ENCODE measurements at regions not wholly inside any gene's neighbourhood (a gene's known extent, or its start where the extent isn't known, plus 50 kb on each side); places are given as distances from the start of the nearest gene placed in this dataset.

DNA sequence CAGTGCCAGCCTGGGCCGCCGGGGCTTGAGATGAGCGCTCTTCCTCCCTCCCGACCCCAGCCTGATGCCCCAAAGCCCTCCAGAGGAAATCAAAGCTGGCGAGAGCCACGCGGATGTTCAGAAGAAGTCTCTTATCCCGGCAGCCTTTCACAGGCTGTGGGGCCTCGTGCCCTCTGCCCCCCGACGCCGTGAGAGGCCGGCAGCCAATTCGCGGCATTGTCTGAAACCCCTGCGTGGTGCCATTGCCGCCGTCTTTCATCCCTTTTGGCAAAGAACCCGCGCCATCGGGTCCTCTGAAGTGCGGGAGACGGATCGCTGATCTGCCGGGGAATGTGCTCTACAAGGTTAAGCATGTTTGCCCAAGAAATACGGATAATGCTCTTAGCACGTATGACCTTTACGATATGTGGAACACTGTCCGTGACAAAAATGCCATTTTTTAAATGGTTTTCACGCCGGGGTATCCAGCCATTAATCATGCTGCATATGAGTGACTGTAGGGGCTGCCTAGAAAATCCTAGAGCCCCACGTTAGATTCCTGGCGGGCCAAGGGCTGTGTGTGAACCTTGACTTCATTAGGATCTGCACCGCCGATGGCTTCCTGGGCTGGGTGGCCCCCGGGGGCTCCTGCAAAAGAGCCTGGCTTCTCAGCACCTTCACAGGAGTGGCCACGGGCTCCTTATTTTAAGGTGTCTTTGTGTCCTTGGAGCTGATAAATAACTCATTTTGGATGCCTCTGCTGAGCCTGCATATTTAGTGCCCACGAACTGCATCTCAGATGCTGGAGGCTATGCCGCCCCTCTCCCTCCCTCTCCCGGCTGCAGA lies 165.1 kb upstream of the TNRC6C start:
- no peak for DNase-seq

DNA sequence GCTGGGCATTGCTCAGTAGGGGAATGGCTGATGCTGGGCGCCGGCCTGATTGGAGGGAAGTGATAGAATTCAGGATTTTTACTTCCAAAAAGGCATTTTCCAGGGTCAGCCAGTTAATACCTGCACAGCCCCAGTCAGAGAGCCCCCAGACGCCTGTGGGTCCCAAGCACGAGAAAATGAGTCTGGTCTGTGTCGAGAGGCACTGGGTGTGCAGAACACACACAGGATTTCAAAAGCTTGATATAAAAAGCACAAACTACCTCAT lies 164.6 kb upstream of the TNRC6C start:
- Histone ChIP-seq H3K27me3 (no peaks in the 10 kb centered on the region), H3K36me3 (no peaks in the 10 kb centered on the region), H3K27ac (no peak overlapping the region), H3K9me3 (no peaks in the 10 kb centered on the region), H3K4me3 (no peak overlapping the region), H3K4me1 (no peaks in the 10 kb centered on the region)
- intact Hi-C loops (cut with DNase I; ENCODE audit: low total_unique reads), result no loop called here
- DNase-seq, result no peak
- TF ChIP-seq, protein P1, sequence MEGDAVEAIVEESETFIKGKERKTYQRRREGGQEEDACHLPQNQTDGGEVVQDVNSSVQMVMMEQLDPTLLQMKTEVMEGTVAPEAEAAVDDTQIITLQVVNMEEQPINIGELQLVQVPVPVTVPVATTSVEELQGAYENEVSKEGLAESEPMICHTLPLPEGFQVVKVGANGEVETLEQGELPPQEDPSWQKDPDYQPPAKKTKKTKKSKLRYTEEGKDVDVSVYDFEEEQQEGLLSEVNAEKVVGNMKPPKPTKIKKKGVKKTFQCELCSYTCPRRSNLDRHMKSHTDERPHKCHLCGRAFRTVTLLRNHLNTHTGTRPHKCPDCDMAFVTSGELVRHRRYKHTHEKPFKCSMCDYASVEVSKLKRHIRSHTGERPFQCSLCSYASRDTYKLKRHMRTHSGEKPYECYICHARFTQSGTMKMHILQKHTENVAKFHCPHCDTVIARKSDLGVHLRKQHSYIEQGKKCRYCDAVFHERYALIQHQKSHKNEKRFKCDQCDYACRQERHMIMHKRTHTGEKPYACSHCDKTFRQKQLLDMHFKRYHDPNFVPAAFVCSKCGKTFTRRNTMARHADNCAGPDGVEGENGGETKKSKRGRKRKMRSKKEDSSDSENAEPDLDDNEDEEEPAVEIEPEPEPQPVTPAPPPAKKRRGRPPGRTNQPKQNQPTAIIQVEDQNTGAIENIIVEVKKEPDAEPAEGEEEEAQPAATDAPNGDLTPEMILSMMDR (IDR thresholded peaks at IDR 0.05), result no peak

More for the DNA sequence above, 165.1 kb upstream of the TNRC6C start:
- H3K27ac ChIP-seq, result no peak overlapping the region
- H3K4me3 ChIP-seq, result no peak overlapping the region
- intact Hi-C loops (cut with DNase I; ENCODE audit: low total_unique reads), result no loop called here
- no peaks in the 10 kb centered on the region for H3K36me3 ChIP-seq
- no peaks in the 10 kb centered on the region for H3K4me1 ChIP-seq
- TF ChIP-seq POLR2A (IDR thresholded peaks at IDR 0.05), result no peak
- H3K27me3 ChIP-seq, result no peaks in the 10 kb centered on the region
- no peaks in the 10 kb centered on the region for H3K9me3 ChIP-seq

DNA sequence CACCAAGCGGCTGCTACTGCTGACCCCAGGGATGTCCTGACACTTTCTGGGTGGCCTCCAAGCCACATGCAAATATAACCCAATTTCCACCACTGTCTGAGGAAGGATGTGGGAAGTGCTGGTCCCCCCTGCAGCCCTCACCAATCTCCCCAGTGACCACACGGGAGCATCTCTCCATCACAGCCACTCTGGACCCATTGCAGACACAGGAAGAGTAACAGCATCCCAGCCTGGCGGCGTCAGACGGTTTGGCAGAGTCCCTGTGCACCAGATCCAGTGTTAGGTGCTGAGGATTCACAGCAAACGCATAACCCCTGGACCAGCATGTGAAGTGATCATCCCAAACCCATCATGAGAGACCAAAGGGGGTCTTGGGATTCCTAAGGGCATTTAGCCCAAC lies 163.7 kb upstream of the TNRC6C start:
- no peaks in the 10 kb centered on the region for H3K4me1 ChIP-seq
- H3K27ac ChIP-seq, result no peak overlapping the region
- no peak overlapping the region for H3K4me3 ChIP-seq
- H3K9me3 ChIP-seq, result no peaks in the 10 kb centered on the region
- no peak for DNase-seq
- intact Hi-C loops (cut with DNase I; ENCODE audit: low total_unique reads), result no loop called here
- TF ChIP-seq, protein P1 (IDR thresholded peaks at IDR 0.05), result no peak
- no peaks in the 10 kb centered on the region for H3K36me3 ChIP-seq
- no peaks in the 10 kb centered on the region for H3K27me3 ChIP-seq

DNA sequence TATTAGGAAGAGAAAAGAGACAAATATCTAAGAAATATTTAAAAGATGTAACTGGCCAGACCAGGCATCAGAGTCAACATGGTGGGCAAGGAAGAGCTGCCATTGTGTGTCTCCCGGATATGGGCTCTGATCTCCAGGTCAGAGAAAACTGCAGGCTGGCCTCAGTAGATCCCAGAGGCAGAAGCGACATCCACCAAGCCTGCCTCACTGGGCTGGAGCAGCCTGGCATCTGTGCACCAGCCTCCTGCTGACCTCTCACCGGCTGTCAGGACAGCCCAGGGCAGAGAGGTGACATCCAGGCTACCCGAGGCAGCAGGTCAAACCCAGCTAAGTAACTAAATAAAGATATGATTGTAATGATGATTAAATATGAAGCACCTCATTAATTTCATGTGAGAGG lies 162.8 kb upstream of the TNRC6C start:
- DNase-seq, result no peak
- H3K27ac ChIP-seq, result peak overlapping the region; percentile 52 to 56
- intact Hi-C loops (cut with DNase I; ENCODE audit: low total_unique reads), result no loop called here

DNA sequence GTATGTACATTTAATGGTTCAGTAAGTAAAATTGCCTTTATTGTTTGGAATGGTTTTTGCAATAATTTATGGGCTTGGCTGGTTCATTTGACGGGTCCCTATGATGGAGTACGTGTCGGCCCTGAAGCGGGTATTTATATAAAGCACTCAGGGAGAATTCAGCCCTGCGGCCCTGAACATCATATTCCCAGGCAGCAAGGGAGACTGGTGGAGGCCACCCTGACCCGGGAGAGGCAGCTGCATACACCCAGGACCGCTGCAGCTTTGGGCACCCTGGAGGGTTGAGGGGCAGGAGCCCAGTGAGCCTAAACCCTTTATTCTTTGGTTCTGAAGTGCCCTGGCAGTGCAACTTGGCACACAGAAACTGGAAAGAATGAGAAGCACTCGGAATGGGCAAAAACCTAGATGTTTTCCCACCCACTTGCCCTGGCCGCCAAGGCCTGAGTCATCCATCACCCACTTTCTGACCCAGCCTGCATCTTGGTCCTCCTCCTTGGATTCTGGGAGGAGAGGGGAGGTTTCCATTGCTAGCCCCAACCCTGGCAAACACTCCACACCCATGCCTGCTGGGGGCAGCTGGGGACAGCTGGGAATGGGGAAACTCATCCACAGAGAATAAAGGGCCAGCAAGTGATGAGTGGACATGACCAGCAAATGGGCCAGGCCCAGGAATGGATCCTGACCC lies 162.2 kb upstream of the TNRC6C start:
- Histone ChIP-seq H3K9me3 (no peaks in the 10 kb centered on the region), H3K4me3 (no peak overlapping the region), H3K36me3 (no peaks in the 10 kb centered on the region), H3K4me1 (no peaks in the 10 kb centered on the region), H3K27me3 (no peaks in the 10 kb centered on the region), H3K27ac (peak overlapping the region; percentile 52 to 56)
- TF ChIP-seq, protein P1 (IDR thresholded peaks at IDR 0.05), result no peak
- TF ChIP-seq POLR2A (IDR thresholded peaks at IDR 0.05), result no peak
- DNase-seq, result peak in 1 of 2 donors; percentile 71
- intact Hi-C loops (cut with DNase I; ENCODE audit: low total_unique reads), result no loop called here

More for the DNA sequence above, 162.8 kb upstream of the TNRC6C start:
- no peaks in the 10 kb centered on the region for H3K4me1 ChIP-seq
- no peak for TF ChIP-seq POLR2A (IDR thresholded peaks at IDR 0.05)
- no peak overlapping the region for H3K4me3 ChIP-seq
- no peaks in the 10 kb centered on the region for H3K27me3 ChIP-seq
- H3K36me3 ChIP-seq, result no peaks in the 10 kb centered on the region
- no peaks in the 10 kb centered on the region for H3K9me3 ChIP-seq

DNA sequence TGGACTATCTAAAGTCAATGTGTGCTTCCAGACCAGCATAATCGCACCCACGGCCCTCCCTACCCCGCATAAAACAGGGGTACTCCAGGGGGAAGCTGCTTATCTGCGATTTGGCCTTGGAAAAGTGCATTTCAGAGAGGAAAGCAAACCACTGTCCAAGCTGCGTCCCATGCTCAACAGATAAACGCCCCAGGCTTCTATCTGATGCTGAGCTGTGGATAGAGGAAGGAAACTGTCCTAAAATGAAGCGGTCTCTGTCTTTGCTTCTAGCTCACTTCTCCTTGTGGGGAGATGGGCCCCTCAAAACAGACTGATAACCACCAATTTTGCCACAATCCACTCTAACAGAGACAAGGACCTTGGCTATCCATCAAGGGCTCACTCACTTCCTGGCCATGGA lies 160.5 kb upstream of the TNRC6C start:
- H3K27ac ChIP-seq, result no peak overlapping the region
- no peak for DNase-seq
- intact Hi-C loops (cut with DNase I; ENCODE audit: low total_unique reads), result no loop called here

More for the DNA sequence above, 160.5 kb upstream of the TNRC6C start:
- Histone ChIP-seq H3K4me3 (no peak overlapping the region), H3K27me3 (no peaks in the 10 kb centered on the region), H3K36me3 (no peaks in the 10 kb centered on the region), H3K9me3 (no peaks in the 10 kb centered on the region), H3K4me1 (peaks cover 0 to 7% of the 10 kb centered on the region in 2 donors)
- TF ChIP-seq, protein P1 (IDR thresholded peaks at IDR 0.05), result no peak
- no peak for TF ChIP-seq POLR2A (IDR thresholded peaks at IDR 0.05)
